Trophoblast cell (in vitro differentiated cells and primary cell): ENCODE measurements at regions not wholly inside any gene's neighbourhood (a gene's known extent, or its start where the extent isn't known, plus 50 kb on each side); places are given as distances from the start of the nearest gene placed in this dataset.
A peak's percentile ranks its signal among the peaks of the same experiment; 100 is the strongest.

ENCODE experiments used
- DNase-seq, 2 donors: peaks; one replicate each; pipeline ENCODE4 v3.0.0-alpha.2; 2016
- H2AFZ ChIP-seq: 2 replicates; pipeline ENCODE4 v1.6.1; 2013; ENCODE audit warnings: low read length, moderate library complexity, mild to moderate bottlenecking; ENCODE audit not compliant: insufficient read depth, poor library complexity
- H2AK5ac ChIP-seq: 2 replicates; pipeline ENCODE4 v1.6.1; 2013; ENCODE audit warnings: mild to moderate bottlenecking, low read length
- H2BK120ac ChIP-seq: 2 replicates; pipeline ENCODE4 v1.6.1; 2013; ENCODE audit warnings: low read length, mild to moderate bottlenecking, moderate library complexity; ENCODE audit not compliant: insufficient read depth, poor library complexity
- H2BK12ac ChIP-seq: 2 replicates; pipeline ENCODE4 v1.6.1; 2013; ENCODE audit warnings: mild to moderate bottlenecking, low read length, moderate library complexity
- H2BK5ac ChIP-seq: 2 replicates; pipeline ENCODE4 v1.6.1; 2013; ENCODE audit warnings: low read length, low read depth, moderate library complexity, mild to moderate bottlenecking; ENCODE audit not compliant: poor library complexity
- H3K14ac ChIP-seq: 2 replicates; pipeline ENCODE4 v1.6.1; 2013; ENCODE audit warnings: mild to moderate bottlenecking, low read length
- H3K18ac ChIP-seq: 2 replicates; pipeline ENCODE4 v1.6.1; 2013; ENCODE audit warnings: mild to moderate bottlenecking, low read length
- H3K23ac ChIP-seq: 2 replicates; pipeline ENCODE4 v1.6.1; 2013; ENCODE audit warnings: low read length
- H3K27ac ChIP-seq: 2 replicates; pipeline ENCODE4 v1.5.1; 2013; ENCODE audit warnings: low read depth, mild to moderate bottlenecking, inconsistent platforms, low read length, moderate library complexity
- H3K27me3 ChIP-seq: 2 replicates; pipeline ENCODE4 v1.6.1; 2013; ENCODE audit warnings: inconsistent platforms, mild to moderate bottlenecking, low read length, moderate library complexity; ENCODE audit not compliant: insufficient read depth
- H3K36me3 ChIP-seq, 2 experiments: 1 replicate in 1 of 2; 2 replicates in 1 of 2; pipeline ENCODE4 v1.6.1; 2013; ENCODE audit warnings: low read length in 2 of 2, mild to moderate bottlenecking in 2 of 2, moderate library complexity in 1 of 2; ENCODE audit not compliant: insufficient read depth in 2 of 2, control insufficient read depth in 1 of 2
- H3K4ac ChIP-seq: 2 replicates; pipeline ENCODE4 v1.6.1; 2013; ENCODE audit warnings: low read depth, mild to moderate bottlenecking, low read length, moderate library complexity
- H3K4me1 ChIP-seq, 2 experiments: 1 replicate in 1 of 2; 2 replicates in 1 of 2; pipeline ENCODE4 v1.6.1; 2013; ENCODE audit warnings: low read length in 2 of 2, mild to moderate bottlenecking in 2 of 2, moderate library complexity in 1 of 2; ENCODE audit not compliant: insufficient read depth in 2 of 2, control insufficient read depth in 1 of 2
- H3K4me2 ChIP-seq: 2 replicates; pipeline ENCODE4 v1.6.1; 2013; ENCODE audit warnings: inconsistent platforms, mild to moderate bottlenecking, low read length, moderate library complexity
- H3K4me3 ChIP-seq: 2 replicates; pipeline ENCODE4 v1.5.1; 2013; ENCODE audit warnings: mild to moderate bottlenecking, low read depth, low read length, inconsistent platforms
- H3K79me1 ChIP-seq: one replicate; pipeline ENCODE4 v1.6.1; 2013; ENCODE audit warnings: low read length
- H3K79me2 ChIP-seq: 2 replicates; pipeline ENCODE4 v1.6.1; 2013; ENCODE audit warnings: low read length, mild to moderate bottlenecking; ENCODE audit not compliant: control insufficient read depth, insufficient read depth, poor library complexity
- H3K9ac ChIP-seq: 2 replicates; pipeline ENCODE4 v1.6.1; 2013; ENCODE audit warnings: mild to moderate bottlenecking, low read length
- H3K9me3 ChIP-seq: 2 replicates; pipeline ENCODE4 v1.6.1; 2013; ENCODE audit warnings: low read depth, mild to moderate bottlenecking, control low read depth, inconsistent platforms, low read length; ENCODE audit not compliant: insufficient read depth
- H4K12ac ChIP-seq: 2 replicates; pipeline ENCODE4 v1.6.1; 2013; ENCODE audit warnings: low read depth, mild to moderate bottlenecking, low read length, moderate library complexity
- H4K8ac ChIP-seq: 2 replicates; pipeline ENCODE4 v1.6.1; 2013; ENCODE audit warnings: low read depth, mild to moderate bottlenecking, low read length, moderate library complexity
- H4K91ac ChIP-seq: one replicate; pipeline ENCODE4 v1.6.1; 2013; ENCODE audit warnings: low read depth, mild to moderate bottlenecking, low read length, moderate library complexity
- WGBS: extraction: QIAGEN DNeasy Blood & Tissue Kit; methylation state at CpG from one replicate; pipeline ENCODE4 v1.1.7; 2013; ENCODE audit warnings: missing lambda C conversion rate; ENCODE audit not compliant: insufficient read length, insufficient coverage; ENCODE audit errors: extremely low coverage; 5-methylcytosine and 5-hydroxymethylcytosine counted together

- peaks cover 8% of the 10 kb centered on the region for H3K9me3 ChIP-seq
- no peak overlapping the region for H3K4me3 ChIP-seq
- no peak overlapping the region for H3K18ac ChIP-seq
- no CpG with 5 or more reads among the region's 9 CpGs for WGBS
- no peak overlapping the region for H2BK5ac ChIP-seq
- H4K12ac ChIP-seq = no peak overlapping the region
- no peak overlapping the region for H3K4ac ChIP-seq
- H4K91ac ChIP-seq = peak overlapping the region; percentile 38
- H3K27ac ChIP-seq = peak overlapping the region; percentile 79
- H3K23ac ChIP-seq = no peak overlapping the region
- no peaks in the 10 kb centered on the region for H3K79me2 ChIP-seq
- H4K8ac ChIP-seq = no peak overlapping the region
- no peak overlapping the region for H3K9ac ChIP-seq
- H3K79me1 ChIP-seq = peaks cover 9% of the 10 kb centered on the region
- DNase-seq = no peak
- H2BK12ac ChIP-seq = peak overlapping the region; percentile 12
- H2AFZ ChIP-seq = no peak overlapping the region
- no peak overlapping the region for H3K14ac ChIP-seq
- no peak overlapping the region for H2BK120ac ChIP-seq
- H3K27me3 ChIP-seq = no peaks in the 10 kb centered on the region
- H3K4me1 ChIP-seq = peaks cover 14 to 25% of the 10 kb centered on the region in 2 experiments
- H3K36me3 ChIP-seq = no peaks in the 10 kb centered on the region
- no peak overlapping the region for H2AK5ac ChIP-seq
- no peak overlapping the region for H3K4me2 ChIP-seq
Observed at GRCh38 chr16:86928523-86929011, 350.2 kb downstream of the FOXL1 start.

- peak; percentile 15 to 26 for DNase-seq
- Histone ChIP-seq H3K4me1 (peaks cover 14 to 25% of the 10 kb centered on the region in 2 experiments), H3K4me2 (no peak overlapping the region), H2AFZ (no peak overlapping the region), H3K23ac (no peak overlapping the region), H2BK5ac (peak overlapping the region; percentile 37), H2BK120ac (peak overlapping the region; percentile 39), H3K27ac (peak overlapping the region; percentile 79), H2AK5ac (no peak overlapping the region), H3K27me3 (no peaks in the 10 kb centered on the region), H4K12ac (peak overlapping the region; percentile 11), H3K4me3 (no peak overlapping the region), H4K91ac (peak overlapping the region; percentile 38), H3K14ac (peak overlapping the region; percentile 16), H3K9me3 (peaks cover 5% of the 10 kb centered on the region), H3K9ac (no peak overlapping the region), H3K36me3 (no peaks in the 10 kb centered on the region), H3K18ac (peak overlapping the region; percentile 10), H4K8ac (peak overlapping the region; percentile 10), H3K4ac (no peak overlapping the region), H3K79me2 (no peaks in the 10 kb centered on the region), H3K79me1 (peaks cover 9% of the 10 kb centered on the region), H2BK12ac (no peak overlapping the region)
- no CpG with 5 or more reads among the region's 45 CpGs for WGBS
Observed at GRCh38 chr16:86929057-86929871, 350.9 kb downstream of the FOXL1 start.

- no peak overlapping the region for H2AFZ ChIP-seq
- H3K36me3 ChIP-seq = no peaks in the 10 kb centered on the region
- H3K9ac ChIP-seq = no peak overlapping the region
- H3K4me1 ChIP-seq = peaks cover 19 to 31% of the 10 kb centered on the region in 2 experiments
- no peak overlapping the region for H3K4me3 ChIP-seq
- H3K4ac ChIP-seq = no peak overlapping the region
- no peak overlapping the region for H3K27ac ChIP-seq
- H2BK120ac ChIP-seq = no peak overlapping the region
- H3K14ac ChIP-seq = no peak overlapping the region
- no peaks in the 10 kb centered on the region for H3K27me3 ChIP-seq
- WGBS = no CpG with 5 or more reads among the region's 8 CpGs
- H2AK5ac ChIP-seq = no peak overlapping the region
- no peak for DNase-seq
- H3K79me1 ChIP-seq = peaks cover 9% of the 10 kb centered on the region
- no peak overlapping the region for H4K8ac ChIP-seq
- H3K18ac ChIP-seq = no peak overlapping the region
- H3K23ac ChIP-seq = no peak overlapping the region
- no peak overlapping the region for H2BK5ac ChIP-seq
- peaks cover 5% of the 10 kb centered on the region for H3K9me3 ChIP-seq
- H3K79me2 ChIP-seq = no peaks in the 10 kb centered on the region
- H2BK12ac ChIP-seq = peak overlapping the region; percentile 39
- H4K91ac ChIP-seq = no peak overlapping the region
- no peak overlapping the region for H4K12ac ChIP-seq
- no peak overlapping the region for H3K4me2 ChIP-seq
Observed at GRCh38 chr16:86930001-86930400, 351.7 kb downstream of the FOXL1 start.

GRCh38 chr16:86930663-86931373 lies 352.5 kb downstream of the FOXL1 start:
- H4K12ac ChIP-seq = no peak overlapping the region
- WGBS = no CpG with 5 or more reads among the region's 9 CpGs
- peaks cover 9% of the 10 kb centered on the region for H3K79me1 ChIP-seq
- no peak overlapping the region for H3K4me2 ChIP-seq
- no peak overlapping the region for H3K4ac ChIP-seq
- no peak overlapping the region for H4K8ac ChIP-seq
- H3K23ac ChIP-seq = no peak overlapping the region
- no peak overlapping the region for H3K27ac ChIP-seq
- no peak overlapping the region for H2BK12ac ChIP-seq
- H2AK5ac ChIP-seq = no peak overlapping the region
- no peak overlapping the region for H2BK5ac ChIP-seq
- H3K4me1 ChIP-seq = peaks cover 19 to 31% of the 10 kb centered on the region in 2 experiments
- DNase-seq = no peak
- no peak overlapping the region for H4K91ac ChIP-seq
- no peaks in the 10 kb centered on the region for H3K79me2 ChIP-seq
- H3K9ac ChIP-seq = no peak overlapping the region
- no peak overlapping the region for H2AFZ ChIP-seq
- H3K9me3 ChIP-seq = peaks cover 5% of the 10 kb centered on the region
- H3K18ac ChIP-seq = no peak overlapping the region
- no peak overlapping the region for H3K4me3 ChIP-seq
- H3K14ac ChIP-seq = no peak overlapping the region
- no peak overlapping the region for H2BK120ac ChIP-seq
- no peaks in the 10 kb centered on the region for H3K36me3 ChIP-seq
- no peaks in the 10 kb centered on the region for H3K27me3 ChIP-seq
